GM12892 (cell line): ENCODE measurements at regions not wholly inside any gene's neighbourhood (a gene's known extent, or its start where the extent isn't known, plus 50 kb on each side); places are given as distances from the start of the nearest gene placed in this dataset.
A peak's percentile ranks its signal among the peaks of the same experiment; 100 is the strongest.

ENCODE experiments used
- DNase-seq: peaks from one replicate; pipeline ENCODE4 v3.0.0; 2011; ENCODE audit not compliant: insufficient read length
- FAIRE-seq: peaks from 2 replicates; lab custom pipeline; 2011; peaks lifted over from hg19 to GRCh38; lab: Jason Lieb, UNC
- POLR2A ChIP-seq: IDR thresholded peaks from 2 replicates; pipeline ENCODE4 v1.6.1; 2011; ENCODE audit warnings: low read depth, low read length, control low read depth
- POLR2AphosphoS5 ChIP-seq: IDR thresholded peaks from 2 replicates; pipeline ENCODE4 v1.6.1; 2011; ENCODE audit warnings: low read depth, low read length, control low read depth
- TAF1 ChIP-seq: IDR thresholded peaks from 2 replicates; pipeline ENCODE4 v1.6.1; 2011; ENCODE audit warnings: low read depth, mild to moderate bottlenecking, control low read depth, low read length, borderline replicate concordance

GRCh38 chrX:51798701-51799100 is 55.5 kb downstream of the GSPT2 start:
- FAIRE-seq (no peak), DNase-seq (no peak)
- TF ChIP-seq POLR2AphosphoS5 (no peak), POLR2A (no peak), TAF1 (no peak)

- FAIRE-seq (peak; percentile 24), DNase-seq (peak; percentile 7)
Observed at GRCh38 chrX:51802917-51803688, 59.9 kb downstream of the GSPT2 start.

GRCh38 chrX:51803833-51804232 is 60.6 kb downstream of the GSPT2 start:
- DNase-seq, result no peak
- TF ChIP-seq TAF1, result no peak
- no peak for TF ChIP-seq POLR2A
- TF ChIP-seq POLR2AphosphoS5, result no peak
- no peak for FAIRE-seq

More at GRCh38 chrX:51802917-51803688, 59.9 kb downstream of the GSPT2 start:
- peak; percentile 39; the same call in 1 of the 2 replicates for TF ChIP-seq POLR2A
- no peak for TF ChIP-seq TAF1
- 0 out of 2 replicates have a peak, but pooled peaks have one; percentile 23 for TF ChIP-seq POLR2AphosphoS5

GRCh38 chrX:51804741-51805140 is 61.5 kb downstream of the GSPT2 start:
- TF ChIP-seq TAF1, result no peak

GRCh38 chrX:51813886-51814460 is 70.7 kb downstream of the GSPT2 start:
- TF ChIP-seq POLR2AphosphoS5 (no peak), POLR2A (no peak)
- FAIRE-seq (no peak), DNase-seq (no peak)

More at GRCh38 chrX:51804741-51805140, 61.5 kb downstream of the GSPT2 start:
- DNase-seq (no peak), FAIRE-seq (peak; percentile 9)

GRCh38 chrX:51824061-51824460 is 69.4 kb upstream of the MAGED1 start:
- FAIRE-seq (no peak), DNase-seq (no peak)
- no peak for TF ChIP-seq POLR2A
- no peak for TF ChIP-seq TAF1
- no peak for TF ChIP-seq POLR2AphosphoS5

GRCh38 chrX:51825436-51825835 is 68.0 kb upstream of the MAGED1 start:
- DNase-seq (no peak), FAIRE-seq (peak; percentile 36)
- no peak for TF ChIP-seq TAF1
- no peak for TF ChIP-seq POLR2AphosphoS5
- no peak for TF ChIP-seq POLR2A

GRCh38 chrX:51834076-51834475 is 59.3 kb upstream of the MAGED1 start:
- no peak for TF ChIP-seq POLR2A
- no peak for TF ChIP-seq TAF1
- no peak for TF ChIP-seq POLR2AphosphoS5
- DNase-seq (no peak), FAIRE-seq (no peak)

- TF ChIP-seq TAF1 (no peak), POLR2A (no peak), POLR2AphosphoS5 (no peak)
- FAIRE-seq (no peak), DNase-seq (no peak)
Observed at GRCh38 chrX:51836823-51837222, 56.6 kb upstream of the MAGED1 start.

GRCh38 chrX:51837451-51837850 is 56.0 kb upstream of the MAGED1 start:
- TF ChIP-seq POLR2AphosphoS5, result no peak
- TF ChIP-seq TAF1, result no peak
- TF ChIP-seq POLR2A, result no peak
- DNase-seq (no peak), FAIRE-seq (no peak)

- FAIRE-seq, result no peak
- no peak for DNase-seq
- TF ChIP-seq POLR2A, result no peak
- TF ChIP-seq POLR2AphosphoS5, result no peak
- TF ChIP-seq TAF1, result no peak
Observed at GRCh38 chrX:51837921-51838320, 55.5 kb upstream of the MAGED1 start.
